Muscle of arm (tissue), 1 donor: ENCODE measurements at regions not wholly inside any gene's neighbourhood (a gene's known extent, or its start where the extent isn't known, plus 50 kb on each side); places are given as distances from the start of the nearest gene placed in this dataset.
"Not testable (repeated sequence)": the region's sequence is repeated elsewhere in the genome, so short reads cannot be mapped to it uniquely, and the experiment has no call there.

Source experiments
- DNase-seq: peaks from one replicate; pipeline ENCODE4 v3.0.0-alpha.2; 2013

DNA sequence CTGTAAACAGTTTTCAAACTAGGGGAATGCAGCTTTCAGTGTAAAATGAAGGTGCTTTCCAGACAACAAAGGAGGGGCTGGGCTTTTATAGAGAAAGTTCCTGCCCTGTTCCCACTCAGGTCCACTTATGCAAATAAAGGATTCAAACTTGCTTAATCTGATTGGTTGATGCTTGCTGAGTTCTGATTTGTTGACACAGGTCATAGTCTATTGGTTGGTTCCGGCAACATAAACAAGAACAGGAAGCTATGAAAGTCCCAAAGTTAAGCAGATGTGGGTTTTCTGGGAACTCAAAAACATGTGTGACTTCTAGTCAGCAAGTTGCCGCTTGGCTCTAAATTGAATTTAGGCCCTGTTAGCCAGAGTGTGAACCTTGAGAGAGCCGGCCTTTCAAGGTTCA, 194.2 kb upstream of the SVIL start:
- no peak for DNase-seq

DNA sequence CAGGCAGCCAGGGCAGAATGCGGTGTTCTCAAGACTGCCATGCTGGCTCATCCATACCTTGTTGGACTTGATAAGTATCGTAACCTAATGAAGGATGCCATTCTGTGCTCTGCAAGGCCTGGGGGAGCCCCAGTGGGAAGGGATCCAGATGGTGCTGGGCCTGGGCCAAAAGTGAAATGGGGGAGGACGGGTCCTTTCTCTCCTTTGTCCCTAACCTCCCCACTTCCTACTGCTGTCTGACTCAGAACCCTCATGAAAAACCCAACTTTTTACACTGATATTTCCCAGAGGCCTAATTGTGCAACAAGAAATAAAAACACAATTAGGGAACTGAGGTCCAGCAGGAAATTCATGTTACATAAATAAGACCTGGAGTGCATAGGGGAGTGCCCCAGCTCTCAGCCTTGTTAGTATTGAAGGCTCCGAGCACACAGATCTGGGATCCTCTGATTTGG, 193.7 kb upstream of the SVIL start:
- no peak for DNase-seq

DNA sequence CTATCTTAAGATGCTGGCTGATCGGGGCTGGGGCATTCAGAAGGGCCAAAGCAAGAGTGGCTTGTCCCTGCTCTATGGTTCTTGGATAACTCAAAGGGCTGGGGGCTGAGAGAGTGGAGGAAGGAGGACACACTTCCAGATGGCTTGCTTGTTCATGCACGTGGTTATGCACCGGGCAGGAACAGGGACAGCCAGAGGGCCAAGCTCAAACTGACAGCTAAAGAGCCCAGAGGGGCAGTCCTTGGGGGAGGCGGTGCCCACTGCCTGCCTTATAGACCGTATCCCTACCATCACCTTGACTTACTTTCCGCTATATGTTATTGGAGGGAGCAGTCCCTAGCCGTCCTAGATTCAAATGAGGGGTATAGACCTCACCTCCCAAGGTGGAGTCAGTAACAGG, 192.7 kb upstream of the SVIL start:
- no peak for DNase-seq

DNA sequence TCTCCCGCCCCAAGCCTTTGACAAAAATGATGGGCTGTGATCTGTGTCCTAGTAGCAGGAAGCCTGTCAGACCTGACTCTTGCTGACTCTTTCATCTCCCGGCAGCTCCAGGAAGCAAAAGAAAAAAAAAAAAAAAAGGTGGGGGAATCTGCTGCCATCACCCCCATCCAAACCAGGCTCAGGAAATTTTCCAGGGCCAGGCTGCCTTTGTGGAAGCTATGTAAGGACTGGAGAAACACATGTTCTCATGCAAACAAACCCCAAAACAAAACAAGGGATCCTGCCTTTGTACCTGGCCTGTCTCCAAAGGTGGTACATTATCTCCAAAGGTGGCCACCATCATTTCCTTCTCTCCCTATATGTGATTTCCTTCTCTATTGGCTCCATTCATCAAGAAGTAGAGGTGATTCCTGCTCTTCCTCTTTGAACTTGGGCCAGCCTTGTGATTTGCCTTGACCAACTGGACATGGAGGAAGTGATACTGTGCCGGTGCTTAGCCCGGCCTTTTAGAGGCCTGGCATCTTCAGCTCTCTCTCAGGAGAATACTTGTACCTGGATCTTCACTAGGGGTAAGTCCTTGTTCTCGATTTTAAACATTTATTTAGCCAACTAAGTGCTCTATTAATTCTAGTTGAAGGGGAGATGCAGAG, 192.2 kb upstream of the SVIL start:
- no peak for DNase-seq

DNA sequence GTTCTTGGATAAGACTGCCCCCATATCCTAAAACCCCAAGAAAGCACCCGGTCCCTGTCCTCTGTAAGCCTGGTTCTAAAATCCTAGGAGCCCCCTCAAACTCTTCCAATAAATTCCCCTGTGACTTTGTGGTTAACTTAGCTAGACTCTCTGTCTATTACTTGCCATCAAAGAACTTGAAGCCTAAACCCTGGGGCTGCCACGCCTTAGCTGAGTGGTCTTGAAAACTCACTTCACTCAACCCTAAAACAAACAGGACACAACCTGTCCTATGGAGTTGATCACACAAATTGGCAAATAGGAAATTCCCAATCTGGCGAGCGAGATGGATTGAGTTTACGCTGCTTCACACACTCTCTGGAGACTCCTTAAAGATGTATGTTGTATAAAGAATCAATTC, 191.4 kb upstream of the SVIL start:
- DNase-seq: no peak

DNA sequence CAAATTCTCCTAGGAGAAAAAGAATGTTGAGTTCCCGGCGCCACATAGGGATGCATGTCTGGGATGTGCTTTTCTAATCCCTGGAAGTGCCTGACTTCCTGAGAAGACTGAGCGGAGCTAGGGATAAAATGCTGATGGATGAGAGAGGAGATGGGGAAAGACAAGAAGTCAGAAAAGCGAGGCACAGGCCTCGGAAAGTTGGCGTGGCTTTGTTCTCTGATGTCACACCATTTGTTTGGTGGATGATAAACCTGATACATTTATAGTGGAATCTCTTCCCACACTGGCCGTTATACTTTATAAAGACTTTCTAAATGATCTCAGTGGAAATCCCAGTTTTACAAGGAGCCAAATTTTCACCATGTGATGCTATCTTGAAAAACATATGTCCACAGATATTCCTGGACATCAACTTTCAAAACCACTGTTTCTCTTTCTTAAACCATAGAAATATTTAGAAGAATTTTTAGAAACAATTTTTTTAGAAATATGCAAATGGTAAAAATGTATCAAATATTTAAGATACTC, 188.8 kb upstream of the SVIL start:
- DNase-seq: peak; percentile 94

DNA sequence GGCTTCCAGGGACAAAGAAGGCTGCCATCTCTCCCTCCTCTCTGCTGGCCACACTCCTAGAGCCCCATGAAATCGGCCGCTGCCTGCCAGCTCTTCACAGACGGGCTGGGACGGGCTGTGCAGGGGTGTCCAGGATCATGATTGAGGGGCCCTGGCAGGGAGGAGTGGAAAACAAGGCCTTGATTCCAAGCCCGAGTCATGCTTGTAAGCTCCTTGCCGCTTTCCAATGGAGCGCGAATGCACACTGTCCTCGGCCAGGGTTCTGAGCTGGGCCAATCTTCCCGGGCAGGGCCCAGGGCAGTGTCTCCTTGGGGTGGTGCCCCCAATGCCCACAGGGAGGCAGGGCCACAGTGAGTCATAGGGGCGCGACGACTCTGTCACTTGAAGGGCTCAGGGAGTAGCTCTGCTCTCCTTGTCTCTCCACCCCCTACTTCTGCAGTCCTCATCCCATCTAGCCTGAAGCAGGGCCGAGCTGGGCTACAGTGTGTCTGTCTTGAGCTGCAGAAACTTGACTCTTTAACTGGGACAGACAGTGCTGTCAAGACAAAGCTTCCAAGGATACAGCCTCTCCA, 186.2 kb upstream of the SVIL start:
- DNase-seq: peak; percentile 86

DNA sequence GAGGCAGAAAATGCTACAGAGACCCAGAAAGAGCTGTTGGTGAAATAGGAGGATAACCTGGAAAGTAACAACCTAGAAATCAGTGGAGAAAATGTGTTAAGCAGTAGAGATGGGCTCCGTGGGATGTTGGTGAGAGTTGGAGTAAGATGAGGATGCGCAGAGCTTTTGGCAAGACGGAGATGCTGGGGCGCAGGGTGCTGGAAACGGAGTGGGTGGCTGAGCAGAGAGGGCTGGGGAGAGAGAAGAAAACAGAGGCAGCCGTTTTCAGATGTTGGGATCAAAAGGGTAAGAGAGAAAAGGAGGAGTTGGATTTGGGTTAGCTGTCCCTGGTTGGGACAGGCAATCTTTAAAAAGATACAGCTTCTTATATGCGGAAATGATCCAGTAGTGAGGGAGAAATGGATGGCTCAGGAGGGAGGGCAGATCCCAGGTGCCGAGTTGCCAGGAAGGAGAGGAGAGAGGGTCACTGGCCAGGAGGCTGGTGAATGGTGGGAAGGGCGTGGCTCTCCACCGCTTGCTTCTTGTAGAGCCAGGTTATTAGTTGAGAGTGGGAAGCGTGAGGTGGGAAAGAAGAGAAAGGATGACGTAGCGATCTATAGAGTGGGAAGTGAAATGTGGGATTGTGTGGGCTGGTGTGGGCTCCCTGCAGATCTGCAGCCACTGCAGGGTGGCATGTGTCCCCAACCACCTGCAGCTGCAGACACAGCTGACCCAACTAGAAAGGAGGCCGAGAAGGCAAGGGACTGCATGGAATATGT, 182.2 kb upstream of the SVIL start:
- DNase-seq: no peak

DNA sequence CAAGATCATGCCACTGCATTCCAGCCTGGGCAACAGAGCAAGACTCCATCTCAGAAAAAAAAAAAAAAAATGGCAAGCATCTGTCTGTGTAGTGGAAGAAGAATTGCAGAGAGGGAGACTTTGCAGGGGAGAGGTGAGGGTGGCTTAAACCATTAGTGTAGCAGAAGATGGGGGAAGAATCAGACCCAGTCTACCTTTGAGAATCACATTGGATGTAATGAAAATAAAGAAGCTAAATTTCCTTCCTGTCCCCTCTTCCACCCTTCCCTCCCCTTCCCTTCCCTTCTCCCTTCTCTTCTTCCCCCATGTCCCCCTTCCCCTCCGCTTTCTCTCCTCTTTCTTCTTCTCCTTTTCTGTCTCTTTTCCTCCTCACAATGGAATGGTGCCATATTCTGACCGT, 180.8 kb upstream of the SVIL start:
- no peak for DNase-seq

DNA sequence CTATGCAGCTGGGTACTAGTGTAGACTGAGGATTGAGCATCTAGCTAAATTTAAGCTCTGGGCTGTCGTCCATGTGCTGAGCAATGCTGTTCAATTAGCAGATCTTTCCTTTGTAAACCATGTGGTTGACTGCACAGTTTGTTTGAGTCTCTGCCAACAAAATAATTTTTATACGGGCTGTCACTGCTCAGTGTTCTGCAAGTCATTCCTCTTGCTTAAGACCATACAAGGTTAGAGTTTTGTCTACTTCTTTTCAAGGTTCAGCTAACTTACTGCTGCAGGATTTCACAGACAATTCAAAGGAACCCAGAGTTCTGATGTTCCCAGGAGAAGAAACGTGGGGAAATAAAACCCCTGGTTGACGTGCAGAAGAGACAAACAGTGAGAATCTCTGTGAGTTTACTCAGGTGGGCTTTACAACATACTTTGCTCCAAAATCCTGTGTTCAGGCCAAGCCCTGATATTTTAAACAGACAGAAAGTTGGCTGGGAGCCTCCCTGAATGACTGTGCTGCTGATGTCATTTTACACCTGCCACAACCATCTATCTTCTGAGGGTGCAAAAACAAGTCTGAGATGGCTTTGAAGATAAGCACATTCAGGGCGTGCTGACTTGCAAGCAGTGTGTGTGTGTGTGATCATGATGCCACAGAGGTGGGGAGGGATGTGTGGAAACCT, 177.1 kb upstream of the SVIL start:
- peak; percentile 59 for DNase-seq

DNA sequence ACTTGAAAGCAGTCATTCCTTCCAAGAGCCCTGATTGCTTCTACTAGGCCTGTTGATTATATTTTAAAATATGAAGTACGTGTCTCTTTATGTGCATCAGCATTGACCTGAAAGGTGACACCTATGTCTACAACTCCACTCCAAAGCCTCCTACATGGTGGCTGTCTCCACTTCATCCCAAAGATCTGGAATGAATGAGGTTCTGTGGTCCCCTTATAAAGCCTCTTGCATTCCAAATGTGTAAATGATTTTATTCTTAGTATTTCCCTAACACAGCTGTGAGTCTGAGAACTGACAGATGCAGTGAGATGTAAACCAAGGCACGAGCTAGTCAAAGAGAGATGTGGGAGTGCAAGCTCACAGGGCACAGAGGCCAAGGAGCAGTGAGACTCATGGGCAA, 176.0 kb upstream of the SVIL start:
- DNase-seq: no peak

DNA sequence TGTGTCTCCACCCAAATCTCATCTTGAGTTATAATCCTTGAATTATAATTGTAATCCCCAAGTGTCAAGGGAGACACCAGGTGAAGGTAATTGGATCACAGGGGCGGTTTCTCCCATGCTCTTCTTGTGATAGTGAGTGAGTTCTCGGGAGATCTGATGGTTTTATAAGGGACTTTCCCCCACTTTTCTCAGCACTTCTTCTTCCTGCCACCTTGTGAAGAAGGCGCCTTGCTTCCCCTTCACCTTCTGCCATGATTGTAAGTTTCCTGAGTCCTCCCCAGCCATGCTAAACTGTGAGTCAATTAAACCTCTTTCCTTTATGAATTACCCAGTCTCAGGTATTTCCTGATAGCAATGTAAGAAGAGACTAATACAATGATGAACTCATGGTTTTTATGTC, 175.5 kb upstream of the SVIL start:
- DNase-seq: not testable (repeated sequence)

DNA sequence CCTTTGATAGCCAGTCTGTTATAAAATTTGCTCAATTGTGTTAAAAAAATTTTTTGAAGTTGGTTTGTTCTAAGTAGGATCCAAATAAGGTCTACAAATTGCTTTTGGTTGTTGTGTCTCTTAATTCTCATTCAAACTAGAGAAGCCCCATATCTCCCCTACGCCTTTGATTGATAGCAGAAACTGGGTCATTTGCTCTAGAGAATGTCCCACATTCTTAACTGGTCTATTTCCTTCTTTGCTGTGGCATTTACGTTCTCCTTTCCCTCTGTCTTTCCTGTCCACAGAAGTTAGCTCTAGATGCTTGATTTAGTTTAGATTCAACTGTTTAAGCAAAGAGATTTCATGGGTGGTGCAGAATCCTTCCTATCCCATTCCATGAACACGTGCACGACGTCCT, 174.6 kb upstream of the SVIL start:
- DNase-seq: no peak

DNA sequence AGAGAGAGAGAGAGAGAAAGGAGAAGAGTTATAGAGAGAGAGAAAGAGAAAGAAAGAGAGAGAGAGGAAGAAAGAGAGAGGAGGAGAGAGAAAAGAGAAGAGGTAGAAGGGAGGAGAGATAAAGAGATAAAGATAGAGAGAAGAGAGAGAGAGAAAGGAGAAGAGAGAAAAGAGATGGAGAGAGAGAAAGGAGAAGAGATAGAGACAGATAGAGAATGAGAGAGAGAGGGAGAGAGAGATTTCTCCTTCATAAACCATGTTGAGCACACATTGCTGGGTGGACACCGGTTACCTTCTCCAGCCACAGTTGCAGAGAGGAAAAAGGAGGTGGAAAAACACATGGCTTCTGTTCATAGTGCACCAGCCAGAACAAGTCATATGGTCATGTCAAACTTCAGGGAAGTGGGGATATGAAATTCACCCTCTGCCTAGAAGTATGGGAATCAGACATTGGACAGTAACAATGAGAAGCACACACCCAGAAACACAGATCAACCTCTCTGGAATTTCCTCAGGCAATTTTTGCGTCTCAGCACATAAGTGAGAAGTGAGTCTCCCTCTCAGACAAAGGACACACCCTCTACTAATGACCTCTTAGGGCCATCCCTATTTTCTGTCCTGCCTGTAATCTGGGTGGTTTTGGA, 172.5 kb upstream of the SVIL start:
- no peak for DNase-seq

DNA sequence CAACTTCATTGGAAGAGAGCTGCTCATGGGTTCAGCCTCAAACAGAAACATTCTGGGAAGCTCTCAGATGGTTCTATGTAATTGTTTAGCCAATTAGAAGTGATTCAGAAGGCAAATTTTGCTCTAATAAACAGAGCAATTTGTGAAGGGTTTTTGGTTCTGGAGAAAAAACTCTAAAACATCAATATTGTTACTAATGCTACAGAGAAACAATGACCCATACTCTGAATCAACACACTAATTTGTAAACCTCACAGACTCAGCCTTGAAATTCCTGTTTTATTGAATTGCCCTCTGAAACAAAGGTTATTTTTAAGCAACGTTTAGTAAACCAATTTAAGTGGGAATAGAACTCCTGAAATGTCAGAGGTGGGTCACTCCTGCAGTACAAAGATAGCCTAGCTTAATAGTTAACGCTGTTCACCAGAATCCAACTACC, 171.6 kb upstream of the SVIL start:
- DNase-seq: no peak

DNA sequence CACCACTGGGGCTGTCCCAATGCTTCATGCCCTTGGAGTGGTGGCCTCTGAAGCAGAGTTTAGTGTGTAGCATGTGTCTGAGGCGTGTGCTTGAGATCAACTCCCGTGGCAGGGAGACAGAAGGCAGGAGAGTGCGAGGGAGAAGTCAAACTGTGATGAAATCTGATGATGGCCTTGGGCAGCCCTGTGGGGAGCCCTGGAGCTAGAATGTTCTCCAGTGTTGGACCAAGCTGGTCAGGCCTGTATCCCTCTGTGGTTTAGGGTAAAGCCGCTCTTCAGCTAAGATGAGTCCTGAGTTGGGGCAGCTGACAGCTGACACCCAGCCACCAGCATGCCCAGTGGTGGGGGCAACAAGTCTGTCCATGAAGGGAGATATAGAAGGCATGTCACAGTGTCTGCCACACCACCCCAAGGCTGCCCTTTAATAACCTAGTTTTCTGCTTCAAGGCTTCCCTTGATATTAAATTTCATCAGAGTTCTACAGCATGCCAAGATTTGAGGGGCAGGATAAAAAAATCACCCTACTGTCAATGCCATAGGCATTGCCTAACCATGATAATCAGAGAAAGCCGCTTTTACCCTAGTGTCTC, 170.5 kb upstream of the SVIL start:
- no peak for DNase-seq

DNA sequence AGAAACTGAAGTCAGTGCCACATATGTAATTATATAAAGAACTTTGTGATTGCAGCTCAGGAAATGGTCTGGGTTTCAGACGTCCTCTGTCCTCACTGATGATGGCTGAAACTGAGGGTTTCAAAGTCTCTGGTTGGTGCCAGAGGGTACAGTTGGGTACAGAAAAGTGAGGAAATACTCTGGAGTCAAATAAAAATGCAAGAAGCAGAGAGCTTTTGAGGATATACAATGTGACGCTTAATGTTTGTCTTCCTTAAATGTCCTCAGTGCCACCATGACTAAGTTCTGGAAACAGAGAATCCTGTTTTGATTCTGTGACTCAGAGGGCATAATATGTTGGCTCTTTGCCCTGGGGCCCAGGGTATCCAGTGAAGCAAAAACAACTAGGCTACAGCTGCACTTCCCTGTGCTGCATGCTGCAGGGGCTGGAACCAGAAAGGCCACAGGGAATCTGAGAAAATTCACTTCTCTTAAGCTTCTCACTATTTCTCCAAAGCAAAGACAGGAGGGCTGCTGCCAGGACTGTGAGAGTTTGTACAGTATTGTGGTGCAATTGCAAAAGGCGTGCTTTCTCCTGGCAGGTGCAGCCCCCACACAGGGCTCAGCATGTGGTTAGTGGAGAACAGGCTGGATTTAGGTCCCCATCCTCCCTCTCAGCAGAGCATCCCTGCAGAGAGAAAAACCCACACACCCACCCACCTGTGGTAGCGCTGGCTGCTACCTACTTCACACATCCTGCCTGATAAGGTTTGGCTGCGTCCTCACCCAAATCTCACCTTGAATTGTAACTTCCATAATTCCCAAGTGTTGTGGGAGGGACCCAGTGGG, 169.5 kb upstream of the SVIL start:
- DNase-seq: no peak

DNA sequence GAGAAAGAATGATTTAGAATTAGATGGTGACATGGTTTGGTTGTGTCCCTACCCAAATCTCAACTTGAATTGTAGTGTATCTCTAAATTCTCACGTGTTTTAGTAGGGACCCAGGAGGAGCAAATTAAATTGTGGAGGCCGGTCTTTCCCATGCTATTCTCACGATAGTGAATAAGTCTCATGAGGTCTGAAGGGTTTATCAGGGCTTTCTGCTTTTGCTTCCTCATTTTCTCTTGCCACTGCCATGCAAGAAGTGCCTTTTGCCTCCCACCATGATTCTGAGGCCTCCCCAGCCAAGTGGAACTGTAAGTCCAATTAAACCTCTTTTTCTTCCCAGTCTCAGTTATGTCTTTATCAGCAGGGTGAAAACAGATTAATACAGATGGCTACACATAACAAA, 167.4 kb upstream of the SVIL start:
- DNase-seq: no peak

DNA sequence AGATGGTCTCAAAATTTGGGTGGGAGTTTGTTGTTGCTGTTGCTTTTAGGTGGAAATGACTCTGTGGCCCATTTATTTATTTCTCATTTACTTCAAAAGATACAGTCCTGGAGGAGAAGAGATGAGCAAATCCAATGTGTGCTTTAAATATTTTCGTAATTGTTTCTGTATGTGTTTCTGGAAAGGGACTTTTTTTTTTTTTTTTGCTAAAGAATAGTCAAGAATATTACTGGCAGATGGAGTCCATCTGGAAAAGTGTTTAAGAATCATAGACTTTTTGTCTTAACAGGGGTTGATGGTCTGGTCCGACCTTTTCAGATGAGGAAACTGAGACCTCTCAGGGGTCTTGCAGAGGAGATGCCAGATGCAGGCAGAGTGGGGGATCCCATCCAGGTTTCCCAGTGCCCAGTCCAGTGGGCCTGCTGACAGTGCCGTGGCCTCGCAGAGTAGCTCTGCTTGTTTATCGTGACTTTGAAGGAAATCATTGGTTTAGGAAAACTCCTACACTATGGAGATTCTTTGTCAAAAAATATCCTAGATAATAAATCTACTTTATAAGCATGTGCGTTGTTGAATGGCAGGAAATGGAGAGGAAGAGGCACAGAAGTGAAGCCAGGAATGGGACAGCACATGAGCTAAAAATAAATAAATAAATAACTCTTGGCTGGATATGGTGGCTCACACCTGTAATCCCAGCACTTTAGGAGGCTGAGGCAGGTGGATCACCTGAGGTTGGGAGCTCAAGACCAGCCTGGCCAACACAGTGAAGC, 164.3 kb upstream of the SVIL start:
- no peak for DNase-seq

DNA sequence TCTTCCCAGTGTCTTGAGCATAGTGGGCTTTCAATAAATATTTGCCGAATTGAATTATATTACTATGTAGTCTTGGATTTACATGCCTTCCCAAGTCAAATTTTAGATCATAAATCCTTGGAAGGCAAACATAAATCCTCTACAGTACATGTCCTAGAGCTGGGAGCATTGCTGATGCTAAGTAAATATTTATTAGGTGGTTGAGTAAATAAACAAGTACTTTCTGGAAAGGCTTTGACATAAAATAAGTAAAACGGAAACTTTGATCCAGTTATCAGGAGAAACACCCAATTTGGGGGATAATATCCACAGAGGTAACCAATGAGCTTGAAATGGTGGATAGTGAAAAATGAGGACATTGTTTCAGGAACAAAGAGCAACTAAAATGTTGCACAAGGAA, 162.8 kb upstream of the SVIL start:
- no peak for DNase-seq
